NCI-H2196 (cell line): ENCODE measurements at regions not wholly inside any gene's neighbourhood (a gene's known extent, or its start where the extent isn't known, plus 50 kb on each side); places are given as distances from the start of the nearest gene placed in this dataset.
"Not testable (repeated sequence)": the region's sequence is repeated elsewhere in the genome, so short reads cannot be mapped to it uniquely, and the experiment has no call there.

Source experiments
- DNase-seq: peaks from one replicate; lab custom pipeline; 2025; ENCODE audit not compliant: unreplicated experiment; lab: John Stamatoyannopoulos, UW

- DNase-seq, result no peak
Measured at GRCh38 chr12:90706036-90706435, 248.9 kb downstream of the CCER1 start.

- DNase-seq, result no peak
Measured at GRCh38 chr12:90695415-90695814, 259.6 kb downstream of the CCER1 start.

- DNase-seq, result no peak
Measured at GRCh38 chr12:90690120-90690519, 264.9 kb downstream of the CCER1 start.

- not testable (repeated sequence) for DNase-seq
Measured at GRCh38 chr12:90687682-90688081, 267.3 kb downstream of the CCER1 start.

- no peak for DNase-seq
Measured at GRCh38 chr12:90683871-90684270, 271.1 kb downstream of the CCER1 start.

- DNase-seq, result no peak
Measured at GRCh38 chr12:90682398-90682797, 272.6 kb downstream of the CCER1 start.

GRCh38 chr12:90679674-90680073 lies 275.3 kb downstream of the CCER1 start:
- no peak for DNase-seq

- DNase-seq, result no peak
Measured at GRCh38 chr12:90677552-90677951, 277.4 kb downstream of the CCER1 start.

GRCh38 chr12:90677055-90677454 lies 277.9 kb downstream of the CCER1 start:
- no peak for DNase-seq

GRCh38 chr12:90675106-90675505 lies 279.9 kb downstream of the CCER1 start:
- DNase-seq, result no peak

GRCh38 chr12:90672081-90672480 lies 282.9 kb downstream of the CCER1 start:
- DNase-seq, result no peak

GRCh38 chr12:90663949-90664348 lies 291.0 kb downstream of the CCER1 start:
- not testable (repeated sequence) for DNase-seq

GRCh38 chr12:90659060-90659459 lies 295.9 kb downstream of the CCER1 start:
- no peak for DNase-seq

- DNase-seq, result no peak
Measured at GRCh38 chr12:90653040-90653439, 301.9 kb downstream of the CCER1 start.

GRCh38 chr12:90652280-90652679 lies 302.7 kb downstream of the CCER1 start:
- no peak for DNase-seq

GRCh38 chr12:90645181-90645580 lies 309.8 kb downstream of the CCER1 start:
- DNase-seq, result no peak

- no peak for DNase-seq
Measured at GRCh38 chr12:90631591-90632212, 323.3 kb downstream of the CCER1 start.

- DNase-seq, result no peak
Measured at GRCh38 chr12:90630006-90630405, 325.0 kb downstream of the CCER1 start.

- DNase-seq, result no peak
Measured at GRCh38 chr12:90628213-90628612, 326.8 kb downstream of the CCER1 start.

GRCh38 chr12:90627180-90627896 lies 327.6 kb downstream of the CCER1 start:
- no peak for DNase-seq

- no peak for DNase-seq
Measured at GRCh38 chr12:90622431-90622830, 332.5 kb downstream of the CCER1 start.

GRCh38 chr12:90621927-90622326 lies 333.0 kb downstream of the CCER1 start:
- DNase-seq, result no peak

GRCh38 chr12:90619943-90620342 lies 335.0 kb downstream of the CCER1 start:
- no peak for DNase-seq
